ENCODE measurements at regions not wholly inside any gene's neighbourhood (a gene's known extent, or its start where the extent isn't known, plus 50 kb on each side); places are given as distances from the start of the nearest gene placed in this dataset.

GRCh38 chr2:8141780-8142179 is 540.1 kb upstream of the ID2 start:
- TF ChIP-seq JUNB (IDR thresholded peaks at IDR 0.05) (no peak), POLR2AphosphoS2 (conservative IDR thresholded peaks at IDR 0.05; ENCODE audit: low read length) (no peak), KDM5A (IDR thresholded peaks at IDR 0.05) (no peak), POLR2A (IDR thresholded peaks at IDR 0.05; ENCODE audit: low read length) (no peak), EP300 (IDR thresholded peaks at IDR 0.05) (no peak)
